Erythroblast (primary cell): ENCODE measurements at regions not wholly inside any gene's neighbourhood (a gene's known extent, or its start where the extent isn't known, plus 50 kb on each side); places are given as distances from the start of the nearest gene placed in this dataset.

ENCODE experiments used
- GATA1 ChIP-seq: IDR thresholded peaks from 2 replicates; pipeline ENCODE4 v1.6.1; 2011; ENCODE audit warnings: low read depth, mild to moderate bottlenecking, control low read depth, low read length, moderate library complexity
- POLR2A ChIP-seq: IDR thresholded peaks from 2 replicates; pipeline ENCODE4 v1.6.1; 2011; ENCODE audit warnings: mild to moderate bottlenecking, low read length

DNA sequence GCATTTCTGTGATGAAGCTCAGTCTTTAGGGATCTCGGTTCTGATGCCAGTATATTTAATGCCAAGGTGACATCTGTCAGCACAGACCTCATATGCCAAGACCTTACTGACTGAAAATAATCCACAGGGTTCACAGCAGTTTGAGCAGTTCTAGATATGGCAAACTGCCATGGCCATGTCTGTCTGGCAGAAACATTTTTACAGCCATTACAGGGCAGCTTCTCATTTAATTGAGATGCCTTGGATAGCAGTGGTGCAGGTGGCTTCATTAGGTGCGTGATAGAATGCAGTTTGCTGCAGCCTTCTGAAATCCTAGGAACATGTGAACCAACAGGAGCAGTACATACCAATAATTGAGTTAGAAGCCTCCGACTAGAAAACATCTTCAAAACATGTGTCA, 510.6 kb downstream of the XIRP2 start:
- TF ChIP-seq POLR2A = no peak
- no peak for TF ChIP-seq GATA1
